ENCODE measurements at regions not wholly inside any gene's neighbourhood (a gene's known extent, or its start where the extent isn't known, plus 50 kb on each side); places are given as distances from the start of the nearest gene placed in this dataset.

DNA sequence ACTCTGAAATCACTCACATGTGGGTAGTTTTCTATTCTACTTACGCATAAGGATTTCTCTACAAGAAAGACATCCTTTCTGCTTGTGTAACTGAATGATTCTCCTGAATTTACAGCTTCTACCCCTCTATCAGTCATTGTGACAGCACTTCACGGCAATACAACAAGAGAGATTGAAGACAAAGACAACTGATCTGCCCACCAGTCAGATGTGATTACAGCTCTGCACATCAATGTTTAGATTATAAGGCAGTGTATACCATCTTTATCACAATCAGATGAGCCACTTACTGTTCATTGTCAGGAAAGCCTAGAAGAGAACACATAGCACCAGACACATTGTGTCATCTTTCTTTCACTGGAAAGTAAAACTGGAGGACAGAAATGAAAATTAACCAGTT lies 324.4 kb downstream of the CENPC start:
- DNase-seq, result no peak

DNA sequence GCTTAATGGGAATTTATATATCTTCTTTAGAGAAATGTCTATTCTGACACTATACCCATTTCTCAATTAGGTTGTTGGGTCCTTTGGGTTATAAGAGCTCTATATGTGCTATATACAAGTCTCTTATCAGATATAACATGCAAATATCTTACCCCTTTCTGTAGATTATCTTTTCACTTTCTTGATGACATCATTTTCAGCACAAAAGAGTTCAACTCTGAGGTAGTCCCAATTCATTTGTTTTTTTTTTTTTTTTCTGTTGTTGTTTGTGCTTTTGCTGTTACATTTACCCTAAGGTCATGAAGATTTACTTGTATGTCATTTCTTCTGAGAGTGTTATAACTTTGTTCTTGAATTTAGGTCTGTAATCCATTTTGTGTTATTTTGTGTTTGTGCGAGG lies 326.4 kb downstream of the CENPC start:
- DNase-seq, result no peak

DNA sequence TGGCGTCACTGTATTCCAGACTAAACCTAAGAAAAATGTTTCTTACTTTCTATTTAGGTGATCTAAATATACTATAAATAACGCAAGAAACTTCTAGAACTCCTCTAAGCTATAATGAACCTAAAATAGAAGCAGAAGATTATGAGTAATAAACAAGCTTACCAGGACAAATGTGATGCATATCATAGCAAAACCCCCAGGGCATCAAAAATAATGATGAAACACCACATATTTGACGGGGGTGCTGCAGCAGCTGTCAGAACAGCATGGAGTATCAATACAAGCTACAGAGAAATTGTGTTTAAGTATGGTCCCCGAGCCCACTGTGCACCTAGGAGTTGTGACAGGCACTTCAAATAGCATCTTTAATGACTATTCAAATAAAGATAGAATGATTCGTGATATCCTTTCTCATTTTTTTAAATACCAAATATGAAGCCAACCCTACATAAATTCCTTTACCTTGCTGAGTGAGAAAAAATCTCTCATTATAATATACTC lies 337.3 kb downstream of the CENPC start:
- DNase-seq, result no peak

DNA sequence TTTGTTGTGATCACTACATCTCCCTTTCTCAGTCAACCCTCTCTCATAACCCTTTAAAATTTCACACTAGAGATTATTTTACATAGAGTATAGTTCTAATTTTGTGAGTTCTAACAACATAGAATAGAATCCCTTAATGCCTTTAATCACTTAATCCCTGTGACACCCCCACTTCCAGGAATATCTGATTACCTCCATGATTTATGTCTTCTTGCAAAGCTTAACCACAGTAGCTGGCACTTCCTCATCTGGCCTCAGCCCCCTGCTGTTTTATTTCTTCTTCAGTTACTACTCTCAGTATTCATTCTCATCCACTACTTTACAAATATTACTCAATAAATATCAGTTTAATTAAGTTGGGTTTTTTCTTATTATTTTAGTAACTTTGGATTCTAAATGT lies 340.9 kb downstream of the CENPC start:
- DNase-seq, result no peak

DNA sequence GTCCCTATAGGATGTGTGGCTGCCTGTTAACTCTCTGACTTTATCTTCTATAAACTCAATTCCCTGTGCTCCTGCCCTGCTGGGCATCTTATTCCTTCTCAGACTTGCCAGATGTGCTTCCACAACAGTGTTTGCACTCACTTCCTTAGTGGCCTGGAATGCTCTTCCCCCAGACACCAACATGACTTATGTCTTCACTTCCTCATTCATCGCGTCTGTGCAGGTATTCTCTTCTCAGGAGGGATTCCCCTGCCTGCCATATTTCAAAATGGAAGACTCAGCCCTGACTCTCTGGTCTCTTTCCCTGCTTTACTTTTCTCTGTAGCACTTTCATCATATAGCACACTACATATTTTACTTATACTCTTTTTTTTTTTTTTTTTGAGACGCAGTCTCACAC lies 344.0 kb downstream of the CENPC start:
- DNase-seq, result no peak

DNA sequence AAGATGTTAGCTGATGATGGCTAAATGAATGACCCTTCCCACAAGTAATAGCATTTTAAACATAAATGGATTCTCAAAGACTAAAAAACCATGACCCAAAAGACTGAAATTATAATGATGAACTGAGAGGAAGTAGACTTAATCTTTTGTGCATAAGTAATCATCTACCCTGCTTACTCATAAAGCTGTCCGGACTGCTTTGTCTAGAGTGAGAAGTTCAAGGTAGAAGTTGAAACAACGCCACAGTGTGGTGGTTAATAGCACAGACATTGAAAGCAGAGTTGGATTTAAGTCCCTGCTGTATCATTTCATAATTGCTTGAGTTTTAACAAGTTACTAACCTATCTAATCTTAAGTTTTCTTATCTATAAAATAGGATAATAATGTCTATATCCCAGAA lies 346.6 kb downstream of the CENPC start:
- DNase-seq, result no peak

DNA sequence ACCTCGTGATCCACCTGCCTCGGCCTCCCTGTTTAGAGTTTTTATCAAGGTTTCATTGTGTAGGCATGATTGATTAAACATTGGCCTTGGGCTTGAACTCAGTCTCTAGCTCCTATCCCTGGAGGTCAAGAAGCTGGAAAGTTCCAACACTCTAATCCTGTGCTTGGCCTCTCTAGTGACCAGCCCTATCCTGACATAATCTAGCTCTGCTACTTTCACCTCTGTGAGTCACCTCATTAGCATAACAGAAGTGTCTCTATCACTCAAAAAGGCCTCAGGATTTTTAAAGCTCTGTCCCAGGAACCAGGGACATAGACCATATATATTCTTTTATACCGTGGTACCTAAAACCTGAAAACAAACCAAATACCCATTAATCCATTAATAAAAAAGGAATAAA lies 377.5 kb downstream of the CENPC start:
- DNase-seq, result no peak

DNA sequence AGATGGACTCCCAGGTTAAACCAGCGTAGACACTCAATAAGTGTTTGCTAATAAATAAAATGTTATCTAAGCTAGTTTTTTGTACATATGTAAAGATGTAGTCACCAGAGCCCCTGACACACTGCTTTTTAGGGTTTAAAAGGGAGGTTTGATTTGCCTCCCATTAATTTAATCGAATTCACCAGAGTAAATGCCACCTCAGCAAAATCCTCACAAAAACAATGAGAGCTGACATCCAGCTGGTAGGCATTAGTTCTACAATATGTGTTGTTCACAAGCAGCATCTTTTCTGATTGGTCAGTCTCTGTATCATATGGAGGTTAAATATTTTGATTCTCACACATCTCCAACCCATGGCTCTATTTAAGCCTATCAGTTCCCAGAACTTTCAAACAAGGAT lies 382.6 kb downstream of the CENPC start:
- no peak for DNase-seq

DNA sequence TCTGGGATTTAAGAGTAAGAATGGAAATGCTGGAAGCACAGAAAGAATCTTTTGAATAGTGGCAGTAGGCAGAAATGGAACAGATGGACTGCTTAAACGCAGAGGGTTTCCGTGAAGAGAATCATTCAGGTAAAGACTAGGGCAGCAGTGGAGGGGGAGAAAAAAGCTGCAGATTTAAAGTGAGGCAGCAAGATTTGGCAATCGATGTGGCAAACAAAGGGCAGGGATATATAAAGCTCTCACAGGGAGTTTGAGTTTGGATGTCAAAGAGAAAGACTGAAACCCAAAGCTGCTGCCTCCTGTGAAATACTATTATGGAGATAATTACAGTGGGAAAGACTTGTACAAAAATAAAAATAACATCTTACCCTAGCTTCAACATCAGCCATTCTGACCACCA lies 384.0 kb downstream of the CENPC start:
- no peak for DNase-seq

DNA sequence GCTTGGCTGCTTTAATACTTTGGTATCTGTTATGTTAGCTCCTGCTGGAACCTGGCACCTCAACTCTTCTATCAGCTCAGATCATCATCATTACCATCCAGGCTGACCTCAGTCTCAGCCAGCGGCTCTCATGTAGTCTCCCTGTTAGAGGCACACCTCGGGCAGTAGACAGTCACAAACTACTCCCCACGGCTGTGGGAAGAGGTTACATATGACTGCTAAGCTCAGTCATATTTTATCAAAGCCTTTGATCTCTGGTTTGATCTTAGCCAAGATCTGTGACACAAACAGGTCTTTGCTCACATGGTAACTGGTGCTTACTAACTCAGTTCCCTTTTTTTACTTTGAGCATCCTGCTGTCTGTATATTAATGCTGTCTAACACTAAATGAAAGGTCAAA lies 384.9 kb downstream of the CENPC start:
- no peak for DNase-seq

DNA sequence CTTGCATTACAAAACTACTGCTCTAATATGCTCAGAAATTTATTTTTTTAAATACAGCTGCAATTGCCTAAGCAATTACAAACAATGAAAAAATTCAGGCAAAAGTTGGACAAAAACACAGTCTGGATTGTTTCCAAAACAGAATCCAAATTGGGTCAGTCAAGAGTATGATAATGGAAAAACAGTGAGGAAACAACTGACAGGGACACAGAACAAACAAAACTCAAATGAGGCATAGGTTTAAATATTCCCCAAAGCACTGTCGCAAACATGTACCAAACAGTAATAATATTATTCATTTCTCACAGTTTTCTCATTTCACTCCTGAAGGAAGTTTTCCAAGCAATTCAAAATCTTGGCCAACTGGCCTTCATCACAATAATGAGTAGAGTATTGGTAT lies 386.6 kb downstream of the CENPC start:
- no peak for DNase-seq

DNA sequence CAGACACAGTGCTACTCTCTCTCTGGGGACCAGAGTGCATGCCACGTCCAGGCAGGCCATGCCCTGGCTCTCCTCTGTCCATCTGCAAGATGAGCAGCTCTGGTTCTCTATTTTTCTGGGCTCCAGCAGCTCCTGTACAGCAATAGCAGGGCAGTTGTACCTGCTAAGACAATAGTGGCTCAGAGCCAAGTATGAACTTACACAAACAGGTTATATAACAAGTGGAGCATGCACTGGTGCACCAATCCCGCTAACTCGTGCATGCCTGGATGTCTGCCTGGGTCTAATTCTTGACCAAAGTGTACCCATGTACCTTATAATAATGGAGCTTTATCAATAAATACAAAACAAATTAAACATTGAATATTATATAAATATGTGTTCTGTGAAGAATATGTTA lies 392.3 kb downstream of the CENPC start:
- DNase-seq, result no peak

DNA sequence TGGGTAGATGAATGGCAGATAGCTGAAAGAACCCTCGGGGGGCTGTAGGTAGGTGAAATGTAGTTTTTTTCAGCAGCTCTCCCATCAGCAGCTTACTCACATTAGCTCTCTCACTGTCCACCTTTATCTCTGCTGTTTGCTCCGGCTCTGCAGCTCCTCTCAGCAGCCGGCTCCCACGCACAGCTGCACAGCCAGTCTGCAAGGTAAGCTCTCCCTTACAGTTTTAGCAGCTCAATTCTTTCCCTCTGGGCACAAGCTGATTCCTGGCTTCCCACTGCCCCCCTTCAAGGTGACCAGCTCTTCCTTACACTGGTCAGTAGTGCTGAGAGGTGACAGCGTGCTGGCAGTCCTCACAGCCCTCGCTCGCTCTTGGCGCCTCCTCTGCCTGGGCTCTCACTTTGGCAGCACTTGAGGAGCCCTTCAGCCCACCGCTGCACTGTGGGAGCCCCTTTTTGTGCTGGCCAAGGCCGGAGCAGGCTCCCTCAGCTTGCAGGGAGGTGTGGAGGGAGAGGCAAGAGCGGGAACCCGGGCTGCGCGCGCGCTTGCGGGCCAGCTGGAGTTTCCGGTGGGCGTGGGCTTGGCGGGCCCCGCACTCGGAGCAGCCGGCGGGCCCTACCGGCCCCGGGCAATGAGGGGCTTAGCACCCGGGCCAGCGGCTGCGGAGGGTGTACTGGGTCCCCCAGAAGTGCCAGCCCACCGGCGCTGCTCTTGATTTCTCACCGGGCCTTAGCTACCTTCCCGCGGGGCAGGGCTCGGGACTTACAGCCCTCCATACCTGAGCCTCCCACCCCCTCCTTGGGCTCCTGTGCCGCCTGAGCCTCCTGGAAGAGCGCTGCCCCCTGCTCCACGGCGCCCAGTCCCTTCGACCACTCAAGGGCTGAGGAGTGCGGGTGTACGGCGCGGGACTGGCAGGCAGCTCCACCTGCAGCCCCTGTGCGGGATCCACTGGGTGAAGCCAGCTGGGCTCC lies 393.6 kb downstream of the CENPC start:
- DNase-seq, result no peak

DNA sequence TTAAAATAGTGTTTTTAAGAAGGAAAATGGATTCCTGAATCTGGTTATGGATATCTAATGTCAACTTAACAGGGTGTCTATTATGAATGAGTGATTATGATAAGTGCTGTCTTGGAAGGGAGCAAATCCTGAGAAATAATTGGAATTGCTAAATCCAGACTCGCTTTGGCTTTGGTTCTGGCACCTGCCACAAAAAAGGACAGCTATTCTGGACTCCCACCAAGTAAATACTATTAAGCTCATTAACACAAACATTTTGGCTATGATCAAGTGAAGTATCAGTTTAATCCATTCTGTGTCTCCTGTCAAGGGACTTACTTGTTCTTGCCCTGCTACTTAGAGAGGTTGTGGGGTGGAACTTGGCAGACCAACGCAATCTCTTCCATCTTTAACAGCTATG lies 403.7 kb downstream of the CENPC start:
- DNase-seq, result no peak

DNA sequence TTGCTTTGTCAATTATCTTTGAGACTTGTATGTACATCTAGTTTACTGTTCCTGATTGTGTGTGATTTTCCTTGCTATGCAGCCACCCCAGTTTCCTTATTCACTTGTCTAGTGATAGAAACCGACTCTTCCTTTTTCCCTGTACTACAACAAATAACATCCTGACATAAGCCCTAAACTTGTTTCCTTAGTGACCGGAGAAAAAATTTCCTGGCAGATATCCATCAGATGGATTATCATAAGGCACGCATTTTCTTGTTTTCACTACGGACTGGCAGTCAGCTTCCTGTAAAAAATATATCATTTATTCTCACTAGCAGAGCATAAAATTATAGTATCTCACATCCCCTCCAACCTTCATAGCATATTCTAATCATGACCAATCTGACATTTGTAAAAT lies 410.7 kb downstream of the CENPC start:
- no peak for DNase-seq

DNA sequence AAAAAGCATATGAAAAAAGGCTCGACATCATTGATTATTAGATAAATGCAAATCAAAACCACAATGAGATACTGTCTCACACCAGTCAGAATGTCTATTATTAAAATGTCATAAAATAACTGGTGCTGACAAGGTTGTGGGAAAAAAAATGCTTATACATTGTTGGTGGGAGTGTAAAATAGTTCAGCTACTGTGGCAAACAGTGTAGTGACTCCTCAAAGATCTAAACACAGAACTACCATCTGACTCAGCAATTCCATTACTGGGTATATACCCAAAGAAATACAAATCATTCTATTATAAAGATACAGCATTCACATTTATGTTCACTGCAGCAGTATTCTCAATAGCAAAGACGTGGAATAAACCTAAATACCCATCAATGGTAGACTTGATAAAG lies 412.1 kb downstream of the CENPC start:
- DNase-seq, result no peak

DNA sequence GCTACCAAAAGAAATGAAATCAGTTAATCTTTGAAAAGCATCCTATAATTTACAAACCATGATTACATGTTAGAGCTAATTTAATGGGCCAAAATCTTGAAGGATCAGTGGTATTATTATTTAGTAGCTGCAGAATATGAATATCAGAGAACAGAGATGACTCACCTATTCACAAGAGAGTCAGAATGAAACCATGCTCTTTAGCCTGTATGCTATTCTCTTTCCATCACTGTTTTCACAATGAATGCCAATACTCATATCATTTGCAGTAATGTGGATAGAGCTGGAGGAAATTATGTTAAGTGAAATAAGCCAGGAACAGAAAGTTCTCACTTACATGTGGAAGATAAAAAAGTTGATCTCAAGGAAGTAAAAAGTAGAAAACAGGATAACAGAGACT lies 414.1 kb downstream of the CENPC start:
- no peak for DNase-seq

DNA sequence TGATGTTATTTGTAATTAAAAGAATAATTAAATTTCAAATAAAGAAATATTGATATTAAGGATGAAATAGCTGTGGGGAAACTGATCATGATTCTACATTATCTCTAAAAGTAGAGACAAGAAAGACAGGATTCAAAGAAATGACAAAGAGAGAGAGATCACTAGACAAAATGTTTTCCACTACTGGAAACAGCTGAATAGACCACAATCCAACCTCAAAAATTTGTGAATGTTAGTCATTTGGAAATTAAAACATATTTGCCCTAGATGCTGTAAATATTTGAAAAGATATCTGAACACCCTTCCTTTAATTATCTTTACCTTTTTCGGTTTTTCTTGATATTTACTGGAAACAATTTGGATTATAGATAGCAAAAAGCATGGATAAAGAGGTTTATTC lies 414.9 kb downstream of the CENPC start:
- DNase-seq, result no peak

DNA sequence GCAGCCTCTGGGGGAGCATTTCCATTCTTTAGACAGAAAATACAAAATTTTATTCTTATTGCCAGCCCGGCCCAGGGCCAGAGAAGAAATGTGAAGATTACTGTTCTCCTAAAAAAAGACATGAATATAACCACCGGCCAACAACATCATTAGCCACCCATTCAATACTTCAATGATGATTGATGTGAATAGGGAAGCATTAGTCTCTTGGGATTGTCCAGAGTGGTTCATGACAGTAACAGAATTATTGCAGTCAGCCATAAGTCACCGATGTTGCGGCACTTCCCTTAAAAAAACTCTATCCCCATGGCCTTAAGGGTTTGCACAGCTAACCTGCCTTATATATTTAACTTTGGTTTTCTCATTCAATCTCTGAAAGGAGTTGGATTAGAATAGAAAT lies 418.7 kb downstream of the CENPC start:
- no peak for DNase-seq

DNA sequence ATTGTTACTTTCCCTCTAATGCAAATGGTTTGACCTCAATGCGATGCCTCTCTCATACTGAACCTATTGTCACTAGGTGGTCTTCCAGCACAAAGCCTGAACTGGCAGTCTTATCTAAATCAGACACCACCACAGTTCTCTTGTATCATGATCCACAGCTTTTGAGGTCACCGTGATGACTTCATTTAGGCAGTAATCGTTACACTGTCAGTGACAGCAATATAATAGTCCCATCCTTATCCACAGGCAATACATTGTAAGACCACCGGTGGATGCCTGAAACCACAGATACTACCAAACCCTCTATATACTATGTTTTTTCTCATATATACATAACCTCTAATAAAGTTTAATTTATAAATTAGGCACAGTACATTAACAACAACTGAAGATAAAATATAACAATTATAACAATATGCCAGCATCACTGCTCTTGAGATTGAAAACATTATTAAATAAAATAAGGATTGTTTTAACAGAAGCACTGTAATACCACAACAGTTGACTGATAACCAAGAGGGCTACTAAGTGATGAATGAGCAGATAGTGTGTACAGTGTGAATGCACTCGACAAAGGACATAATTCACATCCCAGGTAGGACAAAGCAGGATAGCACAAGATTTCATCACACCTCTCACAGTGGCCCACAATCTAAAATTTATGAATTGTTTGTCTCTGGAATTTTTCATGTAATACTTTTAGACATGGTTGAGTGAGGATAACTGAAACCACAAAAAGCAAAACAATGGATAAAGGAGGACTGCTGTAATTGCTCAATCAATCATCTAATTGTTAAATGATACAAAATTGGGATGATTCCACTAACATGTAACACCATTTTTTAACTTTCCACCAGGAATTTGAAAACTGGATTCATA lies 419.4 kb downstream of the CENPC start:
- no peak for DNase-seq

DNA sequence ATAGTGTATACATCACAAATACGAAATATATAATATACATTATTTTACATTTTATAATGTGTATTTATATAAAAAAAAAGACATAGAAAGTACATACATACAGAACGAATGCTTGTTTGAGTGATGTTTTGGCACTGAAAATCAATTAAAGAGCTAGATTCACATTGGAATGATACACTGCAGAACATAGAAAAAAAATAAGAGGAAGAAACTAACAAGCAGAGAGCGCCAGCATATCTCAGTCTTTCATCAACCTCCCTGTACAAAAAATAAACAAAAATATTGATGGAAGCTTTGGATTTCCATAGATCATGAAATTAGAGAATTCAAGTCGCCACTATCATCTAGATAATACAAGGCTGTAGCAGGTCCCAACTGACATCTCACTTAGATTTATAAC lies 420.6 kb downstream of the CENPC start:
- no peak for DNase-seq

DNA sequence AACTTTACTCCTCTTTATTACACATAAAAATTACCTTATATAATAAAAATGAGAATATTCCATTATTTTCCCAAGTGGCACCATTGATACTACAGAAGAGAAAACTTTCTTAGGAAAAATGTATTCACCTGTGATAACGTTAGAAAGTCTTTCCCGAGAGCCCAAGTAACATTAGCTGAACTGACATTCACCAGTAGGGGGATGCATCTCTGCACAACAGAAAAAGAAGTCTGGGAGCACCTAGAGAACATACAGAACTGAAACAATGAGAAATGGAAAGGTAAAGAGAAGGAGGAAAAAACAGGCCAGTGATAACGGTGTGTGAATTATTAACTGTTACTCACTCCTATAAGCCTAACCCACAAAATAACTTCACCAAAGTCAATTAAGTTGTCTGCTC lies 423.3 kb downstream of the CENPC start:
- DNase-seq, result no peak

DNA sequence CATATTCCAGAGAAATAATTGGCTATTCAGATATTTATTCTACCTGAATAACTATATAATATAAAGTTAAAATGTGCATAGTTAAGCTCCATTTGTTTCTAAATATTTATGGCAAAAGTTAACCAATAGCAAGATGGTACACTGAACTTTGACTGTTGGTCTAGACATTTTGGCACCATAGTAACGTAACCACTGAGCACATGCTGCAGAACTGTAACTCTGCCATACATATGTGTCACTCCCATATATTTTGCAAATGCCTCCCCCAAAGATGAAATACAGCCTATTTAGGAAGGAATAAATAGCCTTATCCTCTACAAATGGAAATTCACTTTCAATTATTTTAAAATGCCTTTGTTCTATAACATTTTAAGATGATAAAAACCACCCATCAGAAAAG lies 424.9 kb downstream of the CENPC start:
- DNase-seq, result no peak

DNA sequence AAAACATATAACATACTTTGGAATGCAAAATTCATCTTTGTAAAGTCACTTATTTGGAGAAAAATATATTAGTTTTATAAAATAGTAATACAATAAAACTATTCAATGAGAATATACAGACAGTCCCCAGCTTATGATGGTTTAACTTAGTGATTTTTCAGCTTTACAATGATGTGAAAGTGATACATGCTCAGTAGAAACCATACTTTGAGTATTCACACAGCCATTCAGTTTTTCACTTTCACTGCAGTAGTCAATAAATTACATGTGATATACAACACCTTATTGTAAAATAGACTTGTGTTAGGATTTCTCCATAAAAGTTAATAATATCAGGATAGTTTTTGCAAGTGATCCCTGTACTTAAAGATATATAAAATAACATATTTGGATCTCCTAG lies 436.0 kb downstream of the CENPC start:
- no peak for DNase-seq
